Right atrium auricular region (tissue), 2 donors: ENCODE measurements at regions not wholly inside any gene's neighbourhood (a gene's known extent, or its start where the extent isn't known, plus 50 kb on each side); places are given as distances from the start of the nearest gene placed in this dataset.
"Not testable (repeated sequence)": the region's sequence is repeated elsewhere in the genome, so short reads cannot be mapped to it uniquely, and the experiment has no call there.

Experiments
- DNase-seq: peaks from one replicate; pipeline ENCODE4 v3.0.0-alpha.2; 2019; ENCODE audit warnings: low spot score
- H3K27ac ChIP-seq, 2 donors: fragments of 200-600 bp; sonication (generic); 1 replicate in 1 of 2; 2 replicates in 1 of 2; pipeline ENCODE4 v1.5.1; 2016 to 2019
- H3K27me3 ChIP-seq, 2 donors: fragments of 200-600 bp; sonication (generic); one replicate each; pipeline versions ENCODE4 v1.5.1 to v1.6.0; 2017 to 2019
- H3K36me3 ChIP-seq: fragments of 200-600 bp; sonication (generic); one replicate; pipeline ENCODE4 v1.5.1; 2016
- H3K4me1 ChIP-seq, 2 donors: fragments of 200-600 bp; sonication (generic); one replicate each; pipeline versions ENCODE4 v1.5.1 to v1.6.0; 2017 to 2019
- H3K4me3 ChIP-seq, 2 donors: fragments of 200-600 bp; sonication (generic); 1 replicate in 1 of 2; 2 replicates in 1 of 2; pipeline ENCODE4 v1.5.1; 2017 to 2019; ENCODE audit warnings: mild to moderate bottlenecking in 1 of 2, moderate library complexity in 1 of 2
- H3K9me3 ChIP-seq, 2 donors: fragments of 200-600 bp; sonication (generic); one replicate each; pipeline ENCODE4 v1.5.1; 2019
- TF ChIP-seq, protein P1 (sequence below), 2 donors: fragments of 200-600 bp; sonication (generic); IDR thresholded peaks; one replicate each; pipeline ENCODE4 v1.5.1; 2019; ENCODE audit warnings: antibody characterized with exemption in 2 of 2

DNA sequence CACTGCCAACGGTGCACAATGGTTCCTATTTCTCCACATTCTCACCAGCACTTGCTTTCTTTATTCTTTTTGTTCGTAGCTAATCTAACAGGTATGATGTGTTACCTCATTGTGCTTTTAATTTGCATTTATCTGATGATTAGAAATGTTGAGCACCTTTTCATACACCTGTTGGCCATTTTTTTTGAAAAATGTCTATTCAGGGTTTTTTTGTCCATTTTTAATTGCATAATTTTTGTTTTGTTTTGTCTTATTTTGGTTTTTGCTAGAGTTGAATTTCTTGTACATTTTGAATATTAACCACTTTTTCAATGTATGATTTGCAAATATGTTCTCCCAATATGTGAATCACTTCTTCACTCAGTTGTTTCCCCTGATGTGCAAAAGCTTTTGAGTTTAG is 150.6 kb downstream of the TENT5A start:
- Histone ChIP-seq H3K4me3 (no peak overlapping the region), H3K27ac (no peak overlapping the region), H3K27me3 (no peaks in the 10 kb centered on the region), H3K36me3 (no peaks in the 10 kb centered on the region), H3K9me3 (no peaks in the 10 kb centered on the region), H3K4me1 (no peaks in the 10 kb centered on the region)
- TF ChIP-seq, protein P1, sequence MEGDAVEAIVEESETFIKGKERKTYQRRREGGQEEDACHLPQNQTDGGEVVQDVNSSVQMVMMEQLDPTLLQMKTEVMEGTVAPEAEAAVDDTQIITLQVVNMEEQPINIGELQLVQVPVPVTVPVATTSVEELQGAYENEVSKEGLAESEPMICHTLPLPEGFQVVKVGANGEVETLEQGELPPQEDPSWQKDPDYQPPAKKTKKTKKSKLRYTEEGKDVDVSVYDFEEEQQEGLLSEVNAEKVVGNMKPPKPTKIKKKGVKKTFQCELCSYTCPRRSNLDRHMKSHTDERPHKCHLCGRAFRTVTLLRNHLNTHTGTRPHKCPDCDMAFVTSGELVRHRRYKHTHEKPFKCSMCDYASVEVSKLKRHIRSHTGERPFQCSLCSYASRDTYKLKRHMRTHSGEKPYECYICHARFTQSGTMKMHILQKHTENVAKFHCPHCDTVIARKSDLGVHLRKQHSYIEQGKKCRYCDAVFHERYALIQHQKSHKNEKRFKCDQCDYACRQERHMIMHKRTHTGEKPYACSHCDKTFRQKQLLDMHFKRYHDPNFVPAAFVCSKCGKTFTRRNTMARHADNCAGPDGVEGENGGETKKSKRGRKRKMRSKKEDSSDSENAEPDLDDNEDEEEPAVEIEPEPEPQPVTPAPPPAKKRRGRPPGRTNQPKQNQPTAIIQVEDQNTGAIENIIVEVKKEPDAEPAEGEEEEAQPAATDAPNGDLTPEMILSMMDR (IDR thresholded peaks at IDR 0.05): no peak
- DNase-seq: no peak

DNA sequence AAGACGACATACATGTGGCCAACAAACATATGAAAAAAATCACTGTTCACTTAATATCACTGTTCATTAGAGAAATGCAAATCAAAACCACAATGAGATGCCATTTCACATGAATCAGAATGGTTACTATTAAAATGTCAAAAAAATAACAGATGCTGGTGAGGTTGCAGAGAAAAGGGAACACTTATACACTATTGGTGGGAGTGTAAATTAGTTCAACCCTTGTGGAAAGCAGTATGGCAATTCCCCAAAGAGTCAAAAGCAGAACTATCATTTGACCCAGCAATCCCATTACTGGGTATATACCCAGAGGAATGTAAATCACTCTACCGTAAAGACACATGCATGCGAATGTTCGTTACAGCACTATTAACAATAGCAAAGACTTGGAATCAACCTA is 152.0 kb downstream of the TENT5A start:
- H3K4me1 ChIP-seq, H3K27ac ChIP-seq, H3K27me3 ChIP-seq, H3K4me3 ChIP-seq, DNase-seq, H3K36me3 ChIP-seq, H3K9me3 ChIP-seq: not testable (repeated sequence)

DNA sequence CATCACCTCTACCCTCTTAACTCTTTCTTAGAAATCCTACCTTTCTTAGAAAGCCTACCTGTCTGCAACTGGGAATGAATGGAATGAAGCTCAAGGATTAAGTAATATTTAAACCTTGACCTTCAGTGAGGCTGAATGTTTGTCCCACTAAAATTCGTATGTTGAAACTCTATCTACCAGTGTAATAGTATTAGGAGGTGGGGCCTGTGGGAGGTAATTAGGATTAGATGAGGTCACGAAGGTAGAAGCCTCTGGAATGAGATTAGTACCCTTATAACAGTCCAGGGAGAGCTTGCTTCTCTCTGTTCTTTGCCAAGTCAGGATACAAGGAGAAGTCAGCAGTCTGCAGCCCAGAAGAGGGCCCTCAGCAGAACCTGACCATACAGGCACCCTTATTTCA is 158.0 kb downstream of the TENT5A start:
- Histone ChIP-seq H3K27ac (no peak overlapping the region), H3K27me3 (no peaks in the 10 kb centered on the region), H3K9me3 (no peaks in the 10 kb centered on the region), H3K4me3 (no peak overlapping the region), H3K36me3 (no peaks in the 10 kb centered on the region), H3K4me1 (no peaks in the 10 kb centered on the region)
- TF ChIP-seq, protein P1 (IDR thresholded peaks at IDR 0.05): no peak
- DNase-seq: no peak

DNA sequence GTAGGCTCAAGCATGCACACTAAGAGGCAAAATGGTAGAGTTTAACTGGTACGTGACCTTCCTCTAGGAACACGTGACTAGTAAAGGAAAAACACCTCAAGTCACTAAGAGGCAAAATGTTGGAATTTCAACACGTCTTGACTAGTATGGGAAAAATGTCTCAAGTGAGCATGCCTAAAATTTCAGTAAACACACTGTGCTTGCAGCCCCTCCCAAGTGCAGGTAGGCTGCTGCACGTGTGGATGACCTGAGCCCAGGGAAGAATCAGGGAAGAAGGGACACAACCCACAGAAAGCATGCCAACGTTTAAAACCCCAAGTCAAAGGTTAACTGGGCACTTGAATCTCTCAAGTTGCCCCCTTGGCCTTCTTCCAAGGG is 162.2 kb downstream of the TENT5A start:
- TF ChIP-seq, protein P1 (IDR thresholded peaks at IDR 0.05): no peak
- no peak overlapping the region for H3K4me3 ChIP-seq
- H3K36me3 ChIP-seq: no peaks in the 10 kb centered on the region
- H3K27me3 ChIP-seq: no peaks in the 10 kb centered on the region
- H3K9me3 ChIP-seq: no peaks in the 10 kb centered on the region
- DNase-seq: no peak
- H3K27ac ChIP-seq: no peak overlapping the region
- no peaks in the 10 kb centered on the region for H3K4me1 ChIP-seq

DNA sequence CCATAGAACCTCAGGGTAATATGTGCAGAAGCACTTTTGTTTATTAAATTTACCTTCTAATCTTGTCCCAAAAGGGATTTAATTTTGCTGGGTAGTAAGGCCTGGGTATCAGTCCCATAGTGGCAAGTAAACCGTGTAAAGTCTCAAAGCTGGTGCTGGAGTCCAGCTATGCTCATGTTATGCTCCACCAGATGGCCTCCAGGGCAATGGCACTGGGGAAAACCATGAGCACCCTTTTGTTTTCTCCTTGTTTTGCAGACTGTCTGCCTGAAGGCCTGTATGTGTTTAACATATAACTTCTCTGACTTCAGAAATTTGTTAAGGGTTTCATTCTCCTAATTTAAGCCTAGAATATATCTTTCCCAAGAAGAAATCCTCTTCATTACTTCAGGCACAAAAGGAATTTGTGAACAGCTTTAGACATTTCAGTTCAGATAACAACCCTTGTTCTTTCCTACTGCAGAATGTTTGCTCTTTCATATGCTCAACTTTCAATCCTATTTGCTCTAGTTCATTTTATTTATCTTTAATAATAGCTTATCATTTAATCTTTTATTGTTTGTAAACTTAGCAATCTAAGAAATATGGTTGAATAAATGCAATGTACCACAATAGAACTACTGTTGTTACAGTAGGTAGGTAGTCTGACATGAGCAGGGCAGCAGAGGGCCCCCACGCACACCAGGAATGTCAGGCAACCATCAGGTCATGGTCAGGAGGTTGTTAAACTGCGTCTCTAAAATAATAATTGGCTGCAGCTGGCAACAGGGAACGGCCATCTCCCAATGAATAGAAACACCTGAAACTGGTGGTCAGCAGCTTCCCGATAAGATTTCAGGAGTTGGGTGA is 162.8 kb downstream of the TENT5A start:
- Histone ChIP-seq H3K36me3 (no peaks in the 10 kb centered on the region), H3K27me3 (no peaks in the 10 kb centered on the region), H3K4me1 (no peaks in the 10 kb centered on the region), H3K9me3 (no peaks in the 10 kb centered on the region), H3K27ac (no peak overlapping the region), H3K4me3 (no peak overlapping the region)
- TF ChIP-seq, protein P1 (IDR thresholded peaks at IDR 0.05): no peak
- no peak for DNase-seq

DNA sequence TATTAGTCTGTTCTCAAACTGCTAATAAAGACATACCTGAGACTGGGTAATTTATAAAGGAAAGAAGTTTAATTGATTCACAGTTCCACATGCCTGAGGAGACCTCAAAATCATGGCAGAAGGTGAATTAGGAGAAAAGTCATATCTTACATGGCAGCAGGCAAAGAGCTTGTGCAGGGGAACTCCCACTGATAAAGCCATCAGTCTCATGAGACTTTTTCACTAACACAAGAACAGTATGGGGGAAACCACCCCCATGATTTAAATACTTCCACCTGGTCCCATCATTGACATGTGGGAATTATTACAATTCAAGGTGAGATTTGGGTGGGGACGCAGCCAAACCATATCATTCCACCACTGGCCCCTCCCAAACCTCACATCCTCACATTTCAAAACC is 166.8 kb downstream of the TENT5A start:
- not testable (repeated sequence) for DNase-seq, H3K27me3 ChIP-seq, H3K36me3 ChIP-seq

DNA sequence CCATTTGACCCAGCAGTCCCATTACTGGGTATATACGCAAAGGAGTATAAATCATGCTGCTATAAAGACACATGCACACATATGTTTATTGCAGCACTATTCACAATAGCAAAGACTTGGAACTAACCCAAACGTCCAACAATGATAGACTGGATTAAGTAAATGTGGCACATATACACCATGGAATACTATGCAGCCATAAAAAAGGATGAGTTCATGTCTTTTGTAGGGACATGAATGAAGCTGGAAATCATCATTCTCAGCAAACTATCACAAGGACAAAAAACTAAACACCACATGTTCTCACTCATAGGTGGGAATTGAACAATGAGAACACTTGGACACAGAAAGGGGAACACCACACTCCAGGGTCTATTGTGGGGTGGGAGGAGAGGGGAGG is 168.3 kb downstream of the TENT5A start:
- not testable (repeated sequence) for H3K4me1 ChIP-seq, H3K36me3 ChIP-seq, H3K27ac ChIP-seq, DNase-seq, H3K4me3 ChIP-seq, H3K27me3 ChIP-seq, H3K9me3 ChIP-seq

More for the DNA sequence above, 166.8 kb downstream of the TENT5A start:
- H3K27ac ChIP-seq, H3K4me3 ChIP-seq, H3K9me3 ChIP-seq, H3K4me1 ChIP-seq: not testable (repeated sequence)
